ENCODE measurements at regions not wholly inside any gene's neighbourhood (a gene's known extent, or its start where the extent isn't known, plus 50 kb on each side); places are given as distances from the start of the nearest gene placed in this dataset.
A peak's percentile ranks its signal among the peaks of the same experiment; 100 is the strongest.
"Not testable (repeated sequence)": the region's sequence is repeated elsewhere in the genome, so short reads cannot be mapped to it uniquely, and the experiment has no call there.

- no peak for FAIRE-seq
- TF ChIP-seq POU2F2 (IDR thresholded peaks at IDR 0.05; ENCODE audit: low read depth, low read length): no peak
- no peak for TF ChIP-seq SPI1 (IDR thresholded peaks at IDR 0.05; ENCODE audit: low read depth, low read length)
- TF ChIP-seq TAF1 (IDR thresholded peaks at IDR 0.05; ENCODE audit: low read depth, low read length): no peak
- no peak for TF ChIP-seq PAX5 (IDR thresholded peaks at IDR 0.05; ENCODE audit: insufficient read depth, low read length, severe bottlenecking)
- TF ChIP-seq POLR2A (IDR thresholded peaks at IDR 0.05; ENCODE audit: low read depth, low read length): no peak
- TF ChIP-seq POLR2AphosphoS5 (IDR thresholded peaks at IDR 0.05; ENCODE audit: low read depth, low read length): no peak
- no peak for DNase-seq (ENCODE audit: insufficient read length, low spot score)
Observed at GRCh38 chr4:93947286-93947685, 118.7 kb downstream of the ATOH1 start.

DNA sequence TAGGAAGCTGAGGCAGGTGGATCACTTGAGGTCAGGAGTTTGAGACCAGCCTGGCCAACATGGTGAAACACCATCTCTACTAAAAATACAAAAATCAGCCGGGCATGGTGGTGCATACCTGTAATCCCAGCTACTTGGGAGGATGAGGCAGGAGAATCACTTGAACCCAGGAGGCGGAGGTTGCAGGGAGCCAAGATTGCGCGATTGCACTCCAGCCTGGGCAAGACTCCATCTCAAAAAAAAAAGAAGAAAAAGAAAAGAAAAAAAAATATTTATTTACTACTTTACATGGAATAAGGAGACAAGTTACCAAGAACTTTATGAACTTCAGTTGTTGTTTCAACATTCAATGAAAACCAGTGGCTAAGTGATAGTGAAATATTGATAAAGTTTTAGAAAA, 121.7 kb downstream of the ATOH1 start:
- FAIRE-seq; DNase-seq (ENCODE audit: insufficient read length, low spot score): not testable (repeated sequence)

DNA sequence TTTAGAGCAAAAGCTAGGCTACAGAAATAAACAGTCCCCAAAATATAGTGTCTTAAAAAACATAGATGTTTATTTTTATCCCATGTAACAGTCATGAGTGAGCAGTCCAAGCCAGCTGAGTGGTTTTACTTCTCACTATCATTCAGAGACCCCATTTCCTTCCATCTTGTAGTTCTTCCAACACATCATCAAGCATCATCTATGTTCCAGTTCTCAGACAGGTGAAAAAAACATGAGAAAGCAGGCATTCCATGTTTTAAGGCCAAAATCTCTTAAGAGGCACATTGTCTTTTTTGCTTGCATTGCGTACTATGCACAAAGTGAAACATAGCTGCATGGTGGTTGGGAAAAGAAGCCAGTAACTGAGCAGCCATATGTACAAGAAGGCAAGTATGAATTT, 128.6 kb downstream of the ATOH1 start:
- DNase-seq (ENCODE audit: insufficient read length, low spot score): no peak
- FAIRE-seq: no peak
- TF ChIP-seq TAF1 (IDR thresholded peaks at IDR 0.05; ENCODE audit: low read depth, low read length) (no peak), SPI1 (IDR thresholded peaks at IDR 0.05; ENCODE audit: low read depth, low read length) (no peak), POU2F2 (IDR thresholded peaks at IDR 0.05; ENCODE audit: low read depth, low read length) (no peak), POLR2AphosphoS5 (IDR thresholded peaks at IDR 0.05; ENCODE audit: low read depth, low read length) (no peak), POLR2A (IDR thresholded peaks at IDR 0.05; ENCODE audit: low read depth, low read length) (no peak), PAX5 (IDR thresholded peaks at IDR 0.05; ENCODE audit: insufficient read depth, low read length, severe bottlenecking) (no peak)

- TF ChIP-seq POLR2AphosphoS5 (IDR thresholded peaks at IDR 0.05; ENCODE audit: low read depth, low read length) (no peak), POLR2A (IDR thresholded peaks at IDR 0.05; ENCODE audit: low read depth, low read length) (no peak), POU2F2 (IDR thresholded peaks at IDR 0.05; ENCODE audit: low read depth, low read length) (no peak), SPI1 (IDR thresholded peaks at IDR 0.05; ENCODE audit: low read depth, low read length) (no peak), PAX5 (IDR thresholded peaks at IDR 0.05; ENCODE audit: insufficient read depth, low read length, severe bottlenecking) (no peak), TAF1 (IDR thresholded peaks at IDR 0.05; ENCODE audit: low read depth, low read length) (no peak)
- FAIRE-seq (no peak), DNase-seq (ENCODE audit: insufficient read length, low spot score) (no peak)
Observed at GRCh38 chr4:93960450-93960849, 131.9 kb downstream of the ATOH1 start.

DNA sequence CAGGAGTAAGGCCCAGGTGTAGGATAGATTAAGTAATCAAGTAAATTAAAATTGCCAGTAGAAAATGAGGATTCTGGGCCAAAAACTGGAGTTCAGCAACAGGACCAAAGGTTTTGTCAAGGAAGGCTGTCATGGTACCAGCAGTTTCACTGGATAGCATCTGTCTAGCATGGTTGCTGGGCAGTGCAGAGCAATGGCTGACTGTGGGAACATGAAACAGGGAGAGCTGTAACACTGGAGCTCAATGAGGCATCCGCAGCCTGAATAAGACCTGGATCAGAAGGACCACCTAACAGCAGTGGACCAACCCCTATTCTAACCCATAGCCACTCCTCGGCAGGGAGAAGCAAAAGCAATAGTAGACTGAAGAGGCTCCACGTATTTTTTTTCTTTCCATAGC, 132.4 kb downstream of the ATOH1 start:
- TF ChIP-seq PAX5 (IDR thresholded peaks at IDR 0.05; ENCODE audit: insufficient read depth, low read length, severe bottlenecking) (no peak), TAF1 (IDR thresholded peaks at IDR 0.05; ENCODE audit: low read depth, low read length) (no peak), POU2F2 (IDR thresholded peaks at IDR 0.05; ENCODE audit: low read depth, low read length) (no peak), SPI1 (IDR thresholded peaks at IDR 0.05; ENCODE audit: low read depth, low read length) (no peak), POLR2A (IDR thresholded peaks at IDR 0.05; ENCODE audit: low read depth, low read length) (no peak)
- FAIRE-seq: no peak

GRCh38 chr4:93981594-93981993, 153.0 kb downstream of the ATOH1 start:
- DNase-seq (ENCODE audit: insufficient read length, low spot score): no peak
- TF ChIP-seq SPI1 (IDR thresholded peaks at IDR 0.05; ENCODE audit: low read depth, low read length) (no peak), POLR2A (IDR thresholded peaks at IDR 0.05; ENCODE audit: low read depth, low read length) (no peak), TAF1 (IDR thresholded peaks at IDR 0.05; ENCODE audit: low read depth, low read length) (no peak), POU2F2 (IDR thresholded peaks at IDR 0.05; ENCODE audit: low read depth, low read length) (no peak), POLR2AphosphoS5 (IDR thresholded peaks at IDR 0.05; ENCODE audit: low read depth, low read length) (no peak), PAX5 (IDR thresholded peaks at IDR 0.05; ENCODE audit: insufficient read depth, low read length, severe bottlenecking) (no peak)
- no peak for FAIRE-seq

More for the DNA sequence above, 132.4 kb downstream of the ATOH1 start:
- DNase-seq (ENCODE audit: insufficient read length, low spot score): no peak

DNA sequence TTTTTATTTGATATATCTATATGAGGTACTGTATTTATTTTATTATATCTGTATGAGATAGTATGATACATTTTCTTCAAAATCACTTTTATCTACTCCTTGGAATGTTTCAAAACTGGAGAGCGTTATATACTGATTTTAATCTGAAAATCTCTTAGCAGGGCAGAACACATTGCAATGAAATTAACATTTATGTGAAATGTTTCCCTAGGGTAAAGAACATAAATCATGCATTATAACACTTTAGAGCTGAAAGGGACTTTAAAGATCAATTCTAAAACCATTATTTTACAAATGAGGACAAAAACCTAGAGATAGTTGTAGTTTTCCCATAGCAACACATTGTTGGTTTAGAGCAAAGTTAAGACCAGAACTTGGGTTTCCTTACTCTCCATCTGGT, 153.7 kb downstream of the ATOH1 start:
- no peak for DNase-seq (ENCODE audit: insufficient read length, low spot score)
- no peak for FAIRE-seq
- no peak for TF ChIP-seq PAX5 (IDR thresholded peaks at IDR 0.05; ENCODE audit: insufficient read depth, low read length, severe bottlenecking)
- TF ChIP-seq TAF1 (IDR thresholded peaks at IDR 0.05; ENCODE audit: low read depth, low read length): no peak

GRCh38 chr4:93983140-93983539, 154.6 kb downstream of the ATOH1 start:
- DNase-seq (ENCODE audit: insufficient read length, low spot score) (no peak), FAIRE-seq (peak; percentile 90)
- TF ChIP-seq POU2F2 (IDR thresholded peaks at IDR 0.05; ENCODE audit: low read depth, low read length): peak; percentile 94
- TF ChIP-seq POLR2AphosphoS5 (IDR thresholded peaks at IDR 0.05; ENCODE audit: low read depth, low read length): no peak

DNA sequence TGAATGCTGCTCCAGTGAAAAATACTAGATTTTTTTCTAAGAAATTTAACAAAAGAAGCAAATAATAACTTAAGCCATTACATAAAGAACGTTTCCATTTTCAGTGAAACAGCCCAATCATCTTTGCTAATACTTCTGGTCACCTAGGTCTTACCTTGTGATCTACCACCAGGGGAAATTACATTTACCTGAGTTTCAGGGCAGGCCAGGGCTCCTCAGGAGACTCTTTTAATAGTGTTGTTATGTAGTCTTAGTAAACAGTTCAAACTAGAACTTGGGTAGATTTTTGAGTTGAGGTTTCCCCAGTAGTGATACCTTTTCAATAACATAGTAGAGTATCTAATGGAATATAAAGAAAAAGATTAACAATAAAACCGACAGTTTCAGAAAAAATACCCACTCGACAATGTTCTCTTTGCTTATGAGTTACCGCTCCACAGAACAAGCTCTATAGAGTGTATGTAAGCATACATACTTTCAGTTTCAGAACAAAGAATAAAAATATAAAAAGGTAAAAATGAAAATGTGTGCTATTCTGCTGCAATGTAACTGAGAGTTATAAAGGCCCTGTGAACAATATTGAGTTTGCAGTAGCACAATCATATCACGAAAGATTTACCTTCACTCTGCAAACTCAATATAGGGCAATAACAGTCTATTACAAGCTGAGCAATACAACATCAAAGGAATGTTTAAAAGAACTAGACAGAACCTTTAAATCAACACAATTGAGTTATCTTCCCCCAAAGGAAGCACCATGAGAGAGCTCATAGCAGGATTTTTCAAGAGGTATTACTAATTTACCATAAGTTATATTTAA, 165.8 kb downstream of the ATOH1 start:
- TF ChIP-seq TAF1 (IDR thresholded peaks at IDR 0.05; ENCODE audit: low read depth, low read length): no peak
- no peak for TF ChIP-seq POU2F2 (IDR thresholded peaks at IDR 0.05; ENCODE audit: low read depth, low read length)
- no peak for TF ChIP-seq POLR2AphosphoS5 (IDR thresholded peaks at IDR 0.05; ENCODE audit: low read depth, low read length)
- no peak for TF ChIP-seq PAX5 (IDR thresholded peaks at IDR 0.05; ENCODE audit: insufficient read depth, low read length, severe bottlenecking)
- TF ChIP-seq SPI1 (IDR thresholded peaks at IDR 0.05; ENCODE audit: low read depth, low read length): no peak
- TF ChIP-seq POLR2A (IDR thresholded peaks at IDR 0.05; ENCODE audit: low read depth, low read length): no peak
- DNase-seq (ENCODE audit: insufficient read length, low spot score): no peak
- no peak for FAIRE-seq

GRCh38 chr4:93996895-93997294, 168.3 kb downstream of the ATOH1 start:
- TF ChIP-seq TAF1 (IDR thresholded peaks at IDR 0.05; ENCODE audit: low read depth, low read length): no peak
- no peak for TF ChIP-seq POLR2AphosphoS5 (IDR thresholded peaks at IDR 0.05; ENCODE audit: low read depth, low read length)
- TF ChIP-seq POLR2A (IDR thresholded peaks at IDR 0.05; ENCODE audit: low read depth, low read length): no peak
- FAIRE-seq (no peak), DNase-seq (ENCODE audit: insufficient read length, low spot score) (no peak)

Measured in GM12891 (cell line).